Immature natural killer cell (primary cell): ENCODE measurements at regions not wholly inside any gene's neighbourhood (a gene's known extent, or its start where the extent isn't known, plus 50 kb on each side); places are given as distances from the start of the nearest gene placed in this dataset.

Experiments used
- DNase-seq, 3 donors: peaks; one replicate each; pipeline ENCODE4 v3.0.0; 2022; ENCODE audit warnings: mixed read lengths in 1 of 3
- H3K27ac Mint-ChIP-seq, 6 donors: one replicate each; pipeline ENCODE4 v1.8.0; 2020; ENCODE audit warnings: mixed read lengths in 6 of 6, mild to moderate bottlenecking in 5 of 6, inconsistent platforms in 4 of 6, moderate library complexity in 3 of 6
- H3K27me3 Mint-ChIP-seq, 3 donors: one replicate each; pipeline ENCODE4 v1.8.0; 2020 to 2021; ENCODE audit warnings: low read depth in 3 of 3, mild to moderate bottlenecking in 3 of 3, mixed read lengths in 3 of 3, moderate library complexity in 3 of 3, inconsistent platforms in 1 of 3
- H3K36me3 Mint-ChIP-seq, 3 donors: one replicate each; pipeline ENCODE4 v1.8.0; 2020; ENCODE audit warnings: mixed read lengths in 3 of 3, inconsistent platforms in 2 of 3, mild to moderate bottlenecking in 2 of 3
- H3K4me1 Mint-ChIP-seq, 2 donors: one replicate each; pipeline ENCODE4 v1.8.0; 2020; ENCODE audit warnings: inconsistent platforms in 2 of 2, mild to moderate bottlenecking in 2 of 2, mixed read lengths in 2 of 2, moderate library complexity in 1 of 2
- H3K4me3 Mint-ChIP-seq, 5 donors: one replicate each; pipeline ENCODE4 v1.8.0; 2020; ENCODE audit warnings: mild to moderate bottlenecking in 5 of 5, mixed read lengths in 5 of 5, inconsistent platforms in 3 of 5, moderate library complexity in 3 of 5
- H3K9me3 Mint-ChIP-seq, 6 donors: one replicate each; pipeline ENCODE4 v1.8.0; 2020; ENCODE audit warnings: mild to moderate bottlenecking in 6 of 6, mixed read lengths in 6 of 6, inconsistent platforms in 4 of 6, moderate library complexity in 3 of 6

GRCh38 chr6:47360388-47360787 lies 50.7 kb upstream of the TNFRSF21 start:
- H3K4me1 Mint-ChIP-seq: no peaks in the 10 kb centered on the region
- peaks cover 2 to 10% (median 3%) of the 10 kb centered on the region in 3 donors for H3K27me3 Mint-ChIP-seq
- H3K9me3 Mint-ChIP-seq: peaks cover 0 to 8% (median 0%) of the 10 kb centered on the region in 6 donors
- DNase-seq: no peak
- peaks cover 0 to 3% (median 0%) of the 10 kb centered on the region in 3 donors for H3K36me3 Mint-ChIP-seq
- H3K27ac Mint-ChIP-seq: no peak overlapping the region
- no peak overlapping the region for H3K4me3 Mint-ChIP-seq

DNA sequence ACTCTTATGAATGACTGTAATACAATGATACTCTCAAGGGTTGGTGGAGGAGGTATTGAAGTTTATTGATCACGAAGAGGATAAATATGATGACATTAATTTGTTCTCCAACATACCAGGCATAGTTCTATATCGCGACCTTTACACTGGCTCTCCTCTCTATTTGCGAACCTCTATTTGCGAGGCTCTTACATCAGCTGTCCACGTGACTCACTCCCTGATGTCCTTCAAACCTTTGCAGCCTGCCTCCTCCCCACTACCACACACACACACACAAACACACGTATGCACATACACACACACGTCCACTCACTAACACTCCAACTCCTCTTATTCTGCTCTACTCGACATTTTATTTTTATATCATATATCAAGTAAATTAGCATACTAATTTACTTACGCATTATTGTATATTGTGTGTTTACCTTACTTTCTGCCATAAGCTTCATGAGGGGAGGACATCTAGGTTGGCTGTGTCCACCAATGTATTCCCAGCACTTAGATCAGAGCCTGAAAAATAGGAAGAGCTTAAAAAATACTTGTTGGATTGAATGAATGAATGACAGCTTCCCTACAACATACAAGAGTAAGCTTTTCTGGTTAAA lies 53.3 kb upstream of the TNFRSF21 start:
- peaks cover 0 to 8% (median 0%) of the 10 kb centered on the region in 6 donors for H3K9me3 Mint-ChIP-seq
- peaks cover 0 to 6% (median 2%) of the 10 kb centered on the region in 3 donors for H3K27me3 Mint-ChIP-seq
- DNase-seq: no peak
- H3K36me3 Mint-ChIP-seq: peaks cover 0 to 3% (median 0%) of the 10 kb centered on the region in 3 donors
- no peaks in the 10 kb centered on the region for H3K4me1 Mint-ChIP-seq
- H3K4me3 Mint-ChIP-seq: no peak overlapping the region
- no peak overlapping the region for H3K27ac Mint-ChIP-seq

DNA sequence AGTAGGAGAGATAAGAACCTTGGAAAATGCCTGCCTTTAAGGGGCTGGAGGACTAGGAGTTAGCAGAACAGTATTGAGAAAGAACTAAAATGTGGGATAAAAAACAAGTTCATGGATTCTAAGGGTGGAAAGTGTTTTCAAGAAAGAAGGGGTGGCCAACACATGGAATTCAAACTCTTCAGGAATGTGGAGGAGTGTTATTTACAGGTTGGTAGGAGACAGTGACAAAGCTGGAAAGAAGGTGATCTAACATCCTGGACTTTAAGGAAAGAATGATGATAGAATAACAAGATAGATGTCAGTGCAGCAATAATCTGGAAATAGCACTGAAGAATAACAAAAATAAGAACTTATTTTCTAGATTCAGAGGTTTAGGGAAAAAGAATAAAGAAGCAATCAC lies 54.0 kb upstream of the TNFRSF21 start:
- no peak overlapping the region for H3K4me3 Mint-ChIP-seq

GRCh38 chr6:47366335-47366890 lies 56.7 kb upstream of the TNFRSF21 start:
- no peaks in the 10 kb centered on the region for H3K4me1 Mint-ChIP-seq
- peaks cover 0 to 10% (median 0%) of the 10 kb centered on the region in 6 donors for H3K9me3 Mint-ChIP-seq
- no peak for DNase-seq
- H3K36me3 Mint-ChIP-seq: peaks cover 0 to 3% (median 0%) of the 10 kb centered on the region in 3 donors
- no peak overlapping the region for H3K4me3 Mint-ChIP-seq
- no peak overlapping the region for H3K27ac Mint-ChIP-seq
- H3K27me3 Mint-ChIP-seq: peaks cover 0 to 5% (median 2%) of the 10 kb centered on the region in 3 donors

More for the DNA sequence above, 54.0 kb upstream of the TNFRSF21 start:
- Mint-ChIP-seq H3K9me3 (peaks cover 0 to 8% (median 0%) of the 10 kb centered on the region in 6 donors), H3K27ac (no peak overlapping the region), H3K4me1 (no peaks in the 10 kb centered on the region), H3K36me3 (peaks cover 0 to 3% (median 0%) of the 10 kb centered on the region in 3 donors), H3K27me3 (peaks cover 0 to 8% (median 2%) of the 10 kb centered on the region in 3 donors)
- no peak for DNase-seq

- H3K9me3 Mint-ChIP-seq: peaks cover 0 to 2% (median 0%) of the 10 kb centered on the region in 6 donors
- H3K27ac Mint-ChIP-seq: no peak overlapping the region
- no peak for DNase-seq
- no peaks in the 10 kb centered on the region for H3K4me1 Mint-ChIP-seq
- no peak overlapping the region for H3K4me3 Mint-ChIP-seq
- peaks cover 0 to 3% (median 0%) of the 10 kb centered on the region in 3 donors for H3K27me3 Mint-ChIP-seq
- H3K36me3 Mint-ChIP-seq: no peaks in the 10 kb centered on the region
Observed at GRCh38 chr6:47371139-47371869, 61.6 kb upstream of the TNFRSF21 start.

- H3K27me3 Mint-ChIP-seq: peaks cover 0 to 3% (median 0%) of the 10 kb centered on the region in 3 donors
- H3K27ac Mint-ChIP-seq: no peak overlapping the region
- peaks cover 0 to 3% of the 10 kb centered on the region in 2 donors for H3K4me1 Mint-ChIP-seq
- H3K4me3 Mint-ChIP-seq: no peak overlapping the region
- H3K9me3 Mint-ChIP-seq: peaks cover 0 to 2% (median 0%) of the 10 kb centered on the region in 6 donors
- DNase-seq: no peak
- H3K36me3 Mint-ChIP-seq: no peaks in the 10 kb centered on the region
Observed at GRCh38 chr6:47371870-47372255, 62.2 kb upstream of the TNFRSF21 start.

DNA sequence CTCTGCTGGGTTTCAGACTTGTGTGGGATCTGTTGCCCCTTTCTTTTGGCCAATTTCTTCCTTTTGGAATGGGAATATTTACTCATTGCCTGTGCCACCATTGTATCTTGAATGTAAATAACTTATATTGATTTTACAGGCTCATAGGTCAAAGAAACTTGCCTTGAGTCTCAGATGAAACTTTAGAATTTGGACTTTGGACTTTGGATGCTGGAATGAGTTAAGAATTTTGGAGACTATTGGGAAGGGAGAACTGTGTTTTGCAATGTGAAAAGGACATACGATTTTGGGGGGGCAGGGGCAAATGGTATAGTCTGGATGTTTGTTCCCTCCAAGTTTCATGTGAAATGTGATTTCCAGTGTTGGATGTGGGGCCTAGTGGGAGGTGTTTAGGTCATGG lies 62.6 kb upstream of the TNFRSF21 start:
- DNase-seq: no peak
- Mint-ChIP-seq H3K4me3 (no peak overlapping the region), H3K36me3 (no peaks in the 10 kb centered on the region), H3K9me3 (peaks cover 0 to 2% (median 0%) of the 10 kb centered on the region in 6 donors), H3K27ac (no peak overlapping the region), H3K27me3 (peaks cover 0 to 3% (median 2%) of the 10 kb centered on the region in 3 donors), H3K4me1 (peaks cover 0 to 6% of the 10 kb centered on the region in 2 donors)

DNA sequence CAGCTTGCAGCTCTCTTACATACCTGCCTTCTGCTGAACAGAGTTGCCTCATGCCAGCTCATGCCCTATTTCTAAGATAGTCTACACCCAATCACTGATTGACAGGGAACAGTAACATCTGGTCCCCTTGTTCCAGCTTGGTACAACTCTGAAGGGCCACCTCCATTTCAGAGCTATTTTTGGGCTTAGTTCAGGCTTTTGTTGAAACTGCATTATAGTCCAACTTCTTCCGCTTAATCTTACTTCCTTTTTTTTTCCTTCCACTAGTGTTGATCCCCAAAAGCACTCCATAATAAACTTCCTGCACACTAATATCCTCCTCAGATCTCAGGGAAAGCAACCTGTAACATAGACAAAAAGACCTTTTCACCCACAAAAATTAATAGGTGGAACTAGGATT lies 65.7 kb upstream of the TNFRSF21 start:
- Mint-ChIP-seq H3K36me3 (no peaks in the 10 kb centered on the region), H3K27me3 (peaks cover 0 to 5% (median 0%) of the 10 kb centered on the region in 3 donors), H3K9me3 (peaks cover 0 to 2% (median 0%) of the 10 kb centered on the region in 6 donors), H3K4me3 (no peak overlapping the region), H3K4me1 (peaks cover 0 to 6% of the 10 kb centered on the region in 2 donors), H3K27ac (no peak overlapping the region)
- DNase-seq: no peak

DNA sequence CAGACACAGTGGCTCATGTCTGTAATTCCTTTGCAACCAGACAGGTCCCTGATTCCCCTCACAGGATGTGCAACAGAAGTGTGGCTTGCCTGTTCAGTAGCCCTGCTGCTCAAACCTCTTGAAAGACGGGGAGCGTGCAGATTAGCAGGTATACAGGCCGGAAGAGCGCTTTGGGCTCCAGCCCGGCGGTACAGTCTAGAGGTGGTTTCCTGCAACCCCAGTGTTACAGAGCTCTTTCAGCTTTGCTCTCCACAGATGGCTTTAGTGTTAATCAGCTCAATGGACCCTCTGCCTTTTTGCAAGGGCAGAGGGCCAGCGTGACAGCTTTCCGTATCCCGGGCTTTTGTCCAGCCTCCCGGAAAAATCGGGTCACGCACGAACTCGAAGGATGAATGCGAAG lies 67.2 kb upstream of the TNFRSF21 start:
- Mint-ChIP-seq H3K27ac (no peak overlapping the region), H3K4me1 (peaks cover 0 to 6% of the 10 kb centered on the region in 2 donors), H3K4me3 (no peak overlapping the region), H3K9me3 (no peaks in the 10 kb centered on the region), H3K27me3 (peaks cover 0 to 5% (median 0%) of the 10 kb centered on the region in 3 donors), H3K36me3 (no peaks in the 10 kb centered on the region)
- DNase-seq: no peak

- H3K36me3 Mint-ChIP-seq: no peaks in the 10 kb centered on the region
- no peak for DNase-seq
- H3K9me3 Mint-ChIP-seq: no peaks in the 10 kb centered on the region
- H3K27me3 Mint-ChIP-seq: peaks cover 0 to 5% (median 0%) of the 10 kb centered on the region in 3 donors
- no peak overlapping the region for H3K27ac Mint-ChIP-seq
- no peak overlapping the region for H3K4me3 Mint-ChIP-seq
- peaks cover 0 to 6% of the 10 kb centered on the region in 2 donors for H3K4me1 Mint-ChIP-seq
Observed at GRCh38 chr6:47377971-47378370, 68.3 kb upstream of the TNFRSF21 start.

GRCh38 chr6:47379328-47379727 lies 69.6 kb upstream of the TNFRSF21 start:
- peaks cover 0 to 5% (median 2%) of the 10 kb centered on the region in 3 donors for H3K27me3 Mint-ChIP-seq
- H3K36me3 Mint-ChIP-seq: no peaks in the 10 kb centered on the region
- no peak for DNase-seq
- peaks cover 0 to 6% of the 10 kb centered on the region in 2 donors for H3K4me1 Mint-ChIP-seq
- H3K4me3 Mint-ChIP-seq: no peak overlapping the region
- no peak overlapping the region for H3K27ac Mint-ChIP-seq
- peaks cover 0 to 2% (median 0%) of the 10 kb centered on the region in 6 donors for H3K9me3 Mint-ChIP-seq

- DNase-seq: no peak
- Mint-ChIP-seq H3K27ac (no peak overlapping the region), H3K9me3 (peaks cover 0 to 2% (median 0%) of the 10 kb centered on the region in 6 donors), H3K4me3 (no peak overlapping the region), H3K36me3 (no peaks in the 10 kb centered on the region), H3K4me1 (peaks cover 0 to 6% of the 10 kb centered on the region in 2 donors), H3K27me3 (peaks cover 0 to 5% (median 2%) of the 10 kb centered on the region in 3 donors)
Observed at GRCh38 chr6:47380251-47380650, 70.5 kb upstream of the TNFRSF21 start.

DNA sequence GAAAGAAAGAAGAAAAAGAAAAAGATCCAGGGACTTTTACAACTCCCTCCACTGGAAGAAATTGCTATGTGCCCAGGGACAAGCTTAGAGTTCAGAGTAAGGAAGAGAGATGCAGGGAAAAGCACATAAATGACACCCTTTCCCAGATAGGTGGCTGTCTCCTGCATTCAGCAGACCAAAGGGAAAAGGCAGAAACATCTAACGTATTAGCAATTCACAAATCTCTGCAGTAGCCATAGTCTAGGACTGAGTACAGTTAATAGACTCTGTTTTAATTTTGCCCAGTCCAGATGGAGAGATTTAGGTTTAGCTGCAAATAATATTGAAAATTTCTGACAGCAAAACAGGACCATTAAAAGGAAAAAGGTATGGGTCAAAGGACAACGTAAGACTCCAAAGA lies 71.3 kb upstream of the TNFRSF21 start:
- H3K36me3 Mint-ChIP-seq: no peaks in the 10 kb centered on the region
- H3K4me1 Mint-ChIP-seq: peaks cover 0 to 6% of the 10 kb centered on the region in 2 donors
- no peak for DNase-seq
- H3K27ac Mint-ChIP-seq: no peak overlapping the region
- H3K9me3 Mint-ChIP-seq: peaks cover 0 to 2% (median 0%) of the 10 kb centered on the region in 6 donors
- H3K27me3 Mint-ChIP-seq: peaks cover 0 to 5% (median 2%) of the 10 kb centered on the region in 3 donors
- H3K4me3 Mint-ChIP-seq: no peak overlapping the region

DNA sequence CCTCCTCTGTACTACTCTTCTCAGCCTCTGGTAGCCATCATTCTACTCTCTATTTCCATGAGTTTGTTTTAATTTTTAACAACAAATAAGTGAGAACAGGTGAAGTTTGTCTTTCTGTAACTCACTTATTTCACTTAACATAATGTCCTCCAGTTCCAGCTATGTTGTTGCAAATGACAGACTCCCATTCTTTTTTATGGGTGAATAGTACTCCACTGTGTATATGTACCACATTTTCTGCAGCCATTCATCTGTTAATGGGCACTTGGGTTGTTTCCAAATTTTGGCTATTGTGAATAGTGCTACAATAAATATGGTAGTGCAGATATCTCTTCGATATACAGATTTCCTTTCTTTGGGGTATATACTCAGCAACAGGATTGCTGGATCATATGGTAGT lies 73.7 kb upstream of the TNFRSF21 start:
- no peak overlapping the region for H3K4me3 Mint-ChIP-seq
- no peaks in the 10 kb centered on the region for H3K4me1 Mint-ChIP-seq
- H3K27me3 Mint-ChIP-seq: peaks cover 2 to 3% (median 2%) of the 10 kb centered on the region in 3 donors
- H3K36me3 Mint-ChIP-seq: peaks cover 0 to 4% (median 0%) of the 10 kb centered on the region in 3 donors
- no peak overlapping the region for H3K27ac Mint-ChIP-seq
- peaks cover 0 to 6% (median 2%) of the 10 kb centered on the region in 6 donors for H3K9me3 Mint-ChIP-seq
- no peak for DNase-seq
